Lower lobe of right lung (tissue), 2 donors: ENCODE measurements at regions not wholly inside any gene's neighbourhood (a gene's known extent, or its start where the extent isn't known, plus 50 kb on each side); places are given as distances from the start of the nearest gene placed in this dataset.
A peak's percentile ranks its signal among the peaks of the same experiment; 100 is the strongest.

Experiments used
- ATAC-seq, 2 donors: fragments of 200-7000 bp; cut with Tn5 transposase; one replicate each; pipeline ENCODE4 v1.9.1; 2020 to 2022; ENCODE audit warnings: mild to moderate bottlenecking in 2 of 2, moderate library complexity in 2 of 2
- DNase-seq: peaks from one replicate; pipeline ENCODE4 v3.0.0-alpha.2; 2020
- H3K27ac ChIP-seq: fragments of 200-600 bp; one replicate; pipeline ENCODE4 v1.8.0; 2022
- H3K27me3 ChIP-seq: fragments of 200-600 bp; one replicate; pipeline ENCODE4 v1.8.0; 2022; ENCODE audit warnings: low read depth
- H3K36me3 ChIP-seq: fragments of 200-600 bp; one replicate; pipeline ENCODE4 v1.8.0; 2022; ENCODE audit warnings: mild to moderate bottlenecking
- H3K4me1 ChIP-seq: fragments of 200-600 bp; one replicate; pipeline ENCODE4 v1.8.0; 2022
- H3K4me3 ChIP-seq: fragments of 200-600 bp; one replicate; pipeline ENCODE4 v1.8.0; 2022; ENCODE audit warnings: mild to moderate bottlenecking
- H3K9me3 ChIP-seq: fragments of 200-600 bp; one replicate; pipeline ENCODE4 v1.8.0; 2022
- CTCF ChIP-seq: fragments of 200-600 bp; IDR thresholded peaks from one replicate; pipeline ENCODE4 v1.8.0; 2022; ENCODE audit warnings: antibody characterized with exemption, mild to moderate bottlenecking
- intact Hi-C: fragments of 100-400 bp; cut with DNase I; formaldehyde crosslinking; loops from one replicate; pipeline ENCODE4 v1.11.0; 2022
- donor health status: DM: no; HTN: yes; CAD: no; lungs with severe emphysema.

- no peaks in the 10 kb centered on the region for H3K36me3 ChIP-seq
- H3K9me3 ChIP-seq, result no peaks in the 10 kb centered on the region
- no peaks in the 10 kb centered on the region for H3K27me3 ChIP-seq
- intact Hi-C loops, result no loop called here
- no peak overlapping the region for H3K27ac ChIP-seq
- no peak overlapping the region for H3K4me3 ChIP-seq
- DNase-seq (no peak), ATAC-seq (no peak)
- no peak for TF ChIP-seq CTCF
- no peaks in the 10 kb centered on the region for H3K4me1 ChIP-seq
These were observed 76.0 kb upstream of the GALNT18 start for GRCh38 chr11:11697796-11698195.

- intact Hi-C loops, result no loop called here
- Histone ChIP-seq H3K4me3 (no peak overlapping the region), H3K9me3 (no peaks in the 10 kb centered on the region), H3K27me3 (no peaks in the 10 kb centered on the region), H3K4me1 (no peaks in the 10 kb centered on the region), H3K27ac (peak overlapping the region; percentile 24), H3K36me3 (no peaks in the 10 kb centered on the region)
- no peak for ATAC-seq
- TF ChIP-seq CTCF, result no peak
- no peak for DNase-seq
These were observed 69.7 kb upstream of the GALNT18 start for GRCh38 chr11:11691296-11692151.

GRCh38 chr11:11681536-11681935, 59.7 kb upstream of the GALNT18 start:
- no peak for ATAC-seq
- Histone ChIP-seq H3K4me3 (no peak overlapping the region), H3K36me3 (no peaks in the 10 kb centered on the region), H3K9me3 (no peaks in the 10 kb centered on the region), H3K4me1 (no peaks in the 10 kb centered on the region), H3K27me3 (no peaks in the 10 kb centered on the region), H3K27ac (no peak overlapping the region)
- intact Hi-C loops, result no loop called here
- no peak for TF ChIP-seq CTCF
- no peak for DNase-seq

- ATAC-seq (no peak), DNase-seq (no peak)
- Histone ChIP-seq H3K9me3 (no peaks in the 10 kb centered on the region), H3K27ac (no peak overlapping the region), H3K27me3 (no peaks in the 10 kb centered on the region), H3K4me1 (no peaks in the 10 kb centered on the region), H3K36me3 (no peaks in the 10 kb centered on the region), H3K4me3 (no peak overlapping the region)
- TF ChIP-seq CTCF, result no peak
- intact Hi-C loops, result no loop called here
These were observed 56.0 kb upstream of the GALNT18 start for GRCh38 chr11:11677672-11678356.

GRCh38 chr11:11675671-11676181, 53.9 kb upstream of the GALNT18 start:
- ATAC-seq (no peak), DNase-seq (no peak)
- Histone ChIP-seq H3K4me3 (no peak overlapping the region), H3K27ac (no peak overlapping the region), H3K4me1 (no peaks in the 10 kb centered on the region), H3K9me3 (no peaks in the 10 kb centered on the region), H3K36me3 (no peaks in the 10 kb centered on the region), H3K27me3 (no peaks in the 10 kb centered on the region)
- no peak for TF ChIP-seq CTCF
- intact Hi-C loops, result no loop called here
